Tongue (tissue), 2 donors: ENCODE measurements at regions not wholly inside any gene's neighbourhood (a gene's known extent, or its start where the extent isn't known, plus 50 kb on each side); places are given as distances from the start of the nearest gene placed in this dataset. TPM values are rescaled to one million over a fixed set of nuclear protein-coding genes. Genes with fewer than 3 reads are reported as not detected.

ENCODE experiments used
- DNase-seq: peaks from one replicate; pipeline ENCODE4 v3.0.0-alpha.2; 2015
- small RNA-seq: library from RNA; depleted of rRNA; stranded (forward); fragments of <200 nt; gene quantifications from one replicate; pipeline ENCODE3, GENCODE V24; 2014; ENCODE audit warnings: low replicate concordance

DNA sequence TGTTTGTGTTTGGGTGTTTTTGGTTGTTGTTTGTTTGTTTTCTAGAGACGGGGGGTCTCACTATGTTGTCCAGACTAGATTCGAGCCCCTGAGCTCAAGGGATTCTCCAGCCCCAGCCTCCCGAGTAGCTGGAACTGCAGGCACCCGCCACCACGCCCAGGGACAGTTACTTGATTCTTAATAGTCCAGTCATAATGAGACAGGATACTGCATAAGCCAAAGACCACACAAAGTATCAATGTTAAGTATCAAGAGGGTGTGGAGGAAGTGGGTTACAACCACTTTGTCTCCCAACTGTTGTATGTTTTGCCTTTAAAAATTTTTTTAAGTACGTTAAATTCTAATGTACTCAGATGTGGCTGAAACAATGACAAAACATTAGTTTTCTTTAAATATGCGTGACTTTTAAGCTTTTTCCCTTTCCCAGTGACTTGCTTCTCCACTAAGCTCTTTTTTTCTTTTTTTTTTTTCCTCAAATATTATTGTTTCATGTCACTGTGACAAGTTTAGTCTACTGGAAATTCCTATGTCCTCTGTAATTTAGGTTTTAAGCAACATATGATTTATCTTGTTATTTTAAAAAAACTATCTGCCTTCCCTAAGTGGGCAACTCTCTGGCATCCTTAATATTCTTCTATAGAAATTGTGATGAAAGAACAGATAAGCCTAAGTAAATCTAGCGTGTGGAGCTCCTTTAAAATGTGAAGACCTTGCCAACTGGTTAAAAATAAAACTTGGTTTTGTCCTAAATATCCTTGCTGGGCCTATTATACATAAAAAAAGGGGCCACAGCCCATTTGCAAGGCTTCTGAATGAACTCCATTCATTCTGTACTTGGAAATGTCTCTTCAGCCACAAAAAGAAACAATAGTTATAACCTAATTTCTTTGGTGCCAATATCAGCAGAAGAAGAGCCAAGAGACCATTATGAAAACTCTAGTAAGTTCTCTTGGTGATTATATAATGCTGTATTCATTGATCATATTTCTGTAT is 56.2 kb upstream of the DPH5 start:
- DNase-seq = no peak

DNA sequence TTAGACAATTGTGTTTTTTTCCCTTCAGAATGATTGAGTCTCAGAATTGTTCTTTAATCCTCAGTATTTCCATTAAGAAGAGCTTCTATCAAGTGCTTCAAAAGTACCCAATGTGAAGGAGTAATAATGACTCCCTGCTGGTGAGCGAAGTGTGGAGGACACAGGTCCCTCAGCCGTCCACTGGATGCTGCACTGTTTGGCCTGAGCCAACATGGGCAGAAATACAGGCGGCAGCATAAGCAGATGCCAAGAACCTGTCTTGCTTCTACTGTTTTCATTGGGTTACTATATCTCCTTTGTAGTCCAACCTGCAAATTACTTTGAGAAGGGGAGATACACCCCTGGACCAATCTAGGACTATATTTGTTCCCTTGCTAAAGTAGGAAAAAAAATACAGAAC is 55.3 kb upstream of the DPH5 start:
- no peak for DNase-seq

- no peak for DNase-seq
These were observed 53.8 kb upstream of the DPH5 start for GRCh38 chr1:101079341-101079740.

GRCh38 chr1:101077849-101078248 is 52.3 kb upstream of the DPH5 start:
- no peak for DNase-seq

GRCh38 chr1:101075926-101076325 is 50.3 kb upstream of the DPH5 start:
- no peak for DNase-seq

Small RNA genes lying in the stretch of these regions (small RNA-seq; reads per million reads assigned to genes)
- gene RF00424 = not detected
